AG04449 (cell line): ENCODE measurements at regions not wholly inside any gene's neighbourhood (a gene's known extent, or its start where the extent isn't known, plus 50 kb on each side); places are given as distances from the start of the nearest gene placed in this dataset.

Experiments used
- CTCF ChIA-PET: fragments of 350-600 bp; formaldehyde crosslinking; extraction: SDS; loops from one replicate; lab custom pipeline; 2021; ENCODE audit warnings: antibody characterized with exemption; lab: Yijun Ruan, JAX
- POLR2A ChIA-PET: fragments of 400-600, 350-600 bp; formaldehyde crosslinking; extraction: SDS; loops from one replicate; lab custom pipeline; 2020; ENCODE audit warnings: antibody characterized with exemption, inconsistent platforms; lab: Yijun Ruan, JAX
- DNase-seq: peaks from one replicate; pipeline ENCODE4 v3.0.0-alpha.2; 2010; ENCODE audit warnings: low read depth, low spot score
- H3K4me3 ChIP-seq: 2 replicates; pipeline ENCODE4 v1.5.1; 2011; ENCODE audit warnings: low read depth, mild to moderate bottlenecking, control low read depth, low read length
- CTCF ChIP-seq: IDR thresholded peaks from one replicate; pipeline ENCODE4 v1.5.1; 2011; ENCODE audit warnings: mild to moderate bottlenecking, moderate library complexity, low read length, control low read depth, inconsistent platforms; ENCODE audit not compliant: insufficient read depth; ENCODE audit errors: missing control alignments

- no peak for TF ChIP-seq CTCF
- CTCF ChIA-PET = no interaction called here
- H3K4me3 ChIP-seq = no peak overlapping the region
- DNase-seq = no peak
- POLR2A ChIA-PET = interaction anchor here (0.6 kb wide), 1 partner anchor 12 kb away, joined by 3 read pairs; no protein-coding TSS in a partner anchor
Observed at GRCh38 chr1:226498640-226499008, 49.9 kb upstream of the STUM start.
